OCI-LY1 (cell line): ENCODE measurements at regions not wholly inside any gene's neighbourhood (a gene's known extent, or its start where the extent isn't known, plus 50 kb on each side); places are given as distances from the start of the nearest gene placed in this dataset.

ENCODE experiments used
- H2AFZ ChIP-seq: fragments of 200-600 bp; sonication (generic), shearing (Covaris generic); 2 replicates; pipeline ENCODE4 v1.6.0; 2014; ENCODE audit warnings: antibody characterized with exemption, mild to moderate bottlenecking, low read length
- H3F3A ChIP-seq: fragments of 200-600 bp; sonication (generic), shearing (Covaris generic); 2 replicates; pipeline ENCODE4 v1.6.0; 2014; ENCODE audit warnings: mild to moderate bottlenecking, antibody characterized with exemption, low read length, moderate library complexity; ENCODE audit not compliant: insufficient read depth
- H3K27ac ChIP-seq: fragments of 200-600 bp; sonication (generic); 2 replicates; pipeline ENCODE4 v1.5.1; 2014; ENCODE audit warnings: low read length, mixed run types, mild to moderate bottlenecking, low read depth; ENCODE audit not compliant: poor library complexity, severe bottlenecking
- H3K27me3 ChIP-seq: fragments of 200-600 bp; sonication (generic); 2 replicates; pipeline ENCODE4 v1.6.0; 2014; ENCODE audit warnings: antibody characterized with exemption, mild to moderate bottlenecking, low read length, moderate library complexity; ENCODE audit not compliant: insufficient read depth
- H3K36me3 ChIP-seq: fragments of 200-600 bp; sonication (generic); 2 replicates; pipeline ENCODE4 v1.6.1; 2014; ENCODE audit warnings: mild to moderate bottlenecking, antibody characterized with exemption, low read length, moderate library complexity, mixed read lengths; ENCODE audit not compliant: insufficient read depth
- H3K4me1 ChIP-seq: fragments of 200-600 bp; sonication (generic); 2 replicates; pipeline ENCODE4 v1.5.1; 2014; ENCODE audit warnings: mild to moderate bottlenecking, low read length, moderate library complexity; ENCODE audit not compliant: insufficient read depth, severe bottlenecking
- H3K4me2 ChIP-seq: fragments of 200-600 bp; sonication (generic), shearing (Covaris generic); 2 replicates; pipeline ENCODE4 v1.6.1; 2014; ENCODE audit warnings: low read length
- H3K4me3 ChIP-seq: fragments of 200-600 bp; sonication (generic); 2 replicates; pipeline ENCODE4 v1.5.1; 2014; ENCODE audit warnings: low read length, low read depth, mild to moderate bottlenecking, mixed read lengths; ENCODE audit not compliant: poor library complexity, severe bottlenecking
- H3K79me2 ChIP-seq: fragments of 200-600 bp; shearing (Covaris generic); 2 replicates; pipeline ENCODE4 v1.6.1; 2016; ENCODE audit warnings: mixed run types, low read length, mixed read lengths; ENCODE audit not compliant: insufficient read depth
- H3K9ac ChIP-seq: fragments of 200-600 bp; sonication (generic), shearing (Covaris generic); 2 replicates; pipeline ENCODE4 v1.6.1; 2014; ENCODE audit warnings: mild to moderate bottlenecking, low read length, mixed read lengths
- H3K9me2 ChIP-seq: fragments of 200-600 bp; sonication (generic), shearing (Covaris generic); 2 replicates; pipeline ENCODE4 v1.6.1; 2014; ENCODE audit warnings: low read depth, mild to moderate bottlenecking, low read length, mixed read lengths
- H3K9me3 ChIP-seq: fragments of 200-600 bp; shearing (Covaris generic); 2 replicates; pipeline ENCODE4 v1.6.1; 2014; ENCODE audit warnings: low read length, mixed read lengths
- H4K20me1 ChIP-seq: fragments of 200-600 bp; sonication (generic), shearing (Covaris generic); 2 replicates; pipeline ENCODE4 v1.6.0; 2016; ENCODE audit warnings: mild to moderate bottlenecking, low read length; ENCODE audit not compliant: insufficient read depth
- EZH2 ChIP-seq: fragments of 200-600 bp; sonication (generic), shearing (Covaris generic); IDR thresholded peaks from 2 replicates; pipeline ENCODE4 v1.8.0; 2017; ENCODE audit warnings: borderline replicate concordance, mixed run types, mild to moderate bottlenecking, antibody characterized with exemption, low read length, moderate library complexity, mixed read lengths
- TF ChIP-seq, protein P1 (sequence below): fragments of 200-600 bp; sonication (generic), shearing (Covaris generic); IDR thresholded peaks from 2 replicates; pipeline ENCODE4 v1.5.1; 2017; ENCODE audit warnings: mild to moderate bottlenecking, antibody characterized with exemption, low read length, moderate library complexity, mixed read lengths

DNA sequence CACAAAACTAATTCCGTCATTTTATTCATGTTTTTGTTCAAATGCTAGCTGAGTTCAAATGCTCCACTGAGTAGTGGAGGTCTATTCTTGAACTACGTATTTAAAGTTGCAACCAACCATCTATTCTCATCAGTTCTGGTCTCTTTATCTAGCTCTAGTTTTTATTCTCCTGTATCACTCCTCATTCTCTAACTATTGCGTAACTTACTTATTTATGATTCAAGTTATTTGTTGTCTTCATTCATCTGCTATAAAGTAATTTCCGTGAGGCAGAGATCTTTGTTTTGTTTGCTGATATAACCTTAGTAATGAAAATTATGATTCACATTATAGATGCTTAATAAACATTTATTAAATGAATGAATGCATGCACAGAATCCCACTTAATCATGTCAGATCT, 221.6 kb upstream of the ASCC3 start:
- no peaks in the 10 kb centered on the region for H3F3A ChIP-seq
- no peak overlapping the region for H3K4me3 ChIP-seq
- TF ChIP-seq, protein P1, sequence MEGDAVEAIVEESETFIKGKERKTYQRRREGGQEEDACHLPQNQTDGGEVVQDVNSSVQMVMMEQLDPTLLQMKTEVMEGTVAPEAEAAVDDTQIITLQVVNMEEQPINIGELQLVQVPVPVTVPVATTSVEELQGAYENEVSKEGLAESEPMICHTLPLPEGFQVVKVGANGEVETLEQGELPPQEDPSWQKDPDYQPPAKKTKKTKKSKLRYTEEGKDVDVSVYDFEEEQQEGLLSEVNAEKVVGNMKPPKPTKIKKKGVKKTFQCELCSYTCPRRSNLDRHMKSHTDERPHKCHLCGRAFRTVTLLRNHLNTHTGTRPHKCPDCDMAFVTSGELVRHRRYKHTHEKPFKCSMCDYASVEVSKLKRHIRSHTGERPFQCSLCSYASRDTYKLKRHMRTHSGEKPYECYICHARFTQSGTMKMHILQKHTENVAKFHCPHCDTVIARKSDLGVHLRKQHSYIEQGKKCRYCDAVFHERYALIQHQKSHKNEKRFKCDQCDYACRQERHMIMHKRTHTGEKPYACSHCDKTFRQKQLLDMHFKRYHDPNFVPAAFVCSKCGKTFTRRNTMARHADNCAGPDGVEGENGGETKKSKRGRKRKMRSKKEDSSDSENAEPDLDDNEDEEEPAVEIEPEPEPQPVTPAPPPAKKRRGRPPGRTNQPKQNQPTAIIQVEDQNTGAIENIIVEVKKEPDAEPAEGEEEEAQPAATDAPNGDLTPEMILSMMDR: no peak
- TF ChIP-seq EZH2: no peak

DNA sequence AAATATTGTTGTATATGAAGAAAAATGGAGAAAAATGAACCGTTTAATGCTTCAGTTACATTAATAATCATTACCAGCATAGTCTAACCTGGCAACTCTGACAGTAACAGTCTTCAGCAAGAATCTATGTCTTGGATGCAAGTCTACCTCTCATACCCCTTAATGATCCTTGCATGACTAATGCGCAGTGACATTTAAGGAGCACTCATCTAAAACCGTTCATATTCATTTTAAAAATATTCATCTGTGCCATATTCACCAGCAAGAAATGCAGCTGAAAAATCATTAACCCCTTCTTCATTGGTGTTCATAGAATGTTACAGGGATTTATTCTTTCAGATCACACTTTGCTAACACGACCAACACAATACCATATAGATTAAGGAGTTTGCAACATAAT, 227.2 kb upstream of the ASCC3 start:
- no peaks in the 10 kb centered on the region for H3K9me2 ChIP-seq
- H3K27ac ChIP-seq: no peak overlapping the region
- H3K4me2 ChIP-seq: no peak overlapping the region
- no peaks in the 10 kb centered on the region for H4K20me1 ChIP-seq
- H3K4me1 ChIP-seq: no peaks in the 10 kb centered on the region
- no peak overlapping the region for H2AFZ ChIP-seq
- no peaks in the 10 kb centered on the region for H3K79me2 ChIP-seq
- no peaks in the 10 kb centered on the region for H3K9me3 ChIP-seq
- no peak for TF ChIP-seq EZH2
- TF ChIP-seq, protein P1: no peak
- no peaks in the 10 kb centered on the region for H3K27me3 ChIP-seq
- H3K9ac ChIP-seq: no peak overlapping the region
- H3K4me3 ChIP-seq: no peak overlapping the region
- no peaks in the 10 kb centered on the region for H3K36me3 ChIP-seq
- H3F3A ChIP-seq: no peaks in the 10 kb centered on the region

More for the DNA sequence above, 221.6 kb upstream of the ASCC3 start:
- Histone ChIP-seq H3K27me3 (no peaks in the 10 kb centered on the region), H3K9ac (no peak overlapping the region), H3K27ac (no peak overlapping the region), H3K9me3 (0 out of 2 replicates have a peak, but pooled peaks cover 3% of the 10 kb centered on the region), H3K4me2 (no peak overlapping the region), H3K4me1 (no peaks in the 10 kb centered on the region), H4K20me1 (no peaks in the 10 kb centered on the region), H3K36me3 (no peaks in the 10 kb centered on the region), H3K79me2 (no peaks in the 10 kb centered on the region), H3K9me2 (no peaks in the 10 kb centered on the region), H2AFZ (no peak overlapping the region)

DNA sequence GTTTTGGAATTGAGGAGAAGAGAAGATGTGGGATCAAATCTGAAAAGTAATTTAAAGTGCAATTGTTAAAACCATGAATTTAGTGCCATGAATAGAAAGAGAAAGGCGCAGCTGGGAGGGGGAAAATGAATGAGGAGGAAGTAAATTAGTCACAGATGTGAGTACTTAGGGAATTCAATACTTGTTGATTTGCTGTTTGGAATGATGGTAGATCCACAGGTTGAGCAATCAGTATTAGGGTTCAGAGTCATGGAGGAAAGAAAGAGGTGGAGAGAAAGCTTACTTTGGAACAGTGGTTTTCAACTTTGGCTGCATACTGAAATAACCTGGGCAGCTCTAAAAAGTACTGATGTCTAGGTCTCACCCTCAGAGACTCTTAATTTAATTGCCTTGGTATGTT, 229.7 kb upstream of the ASCC3 start:
- H3K4me1 ChIP-seq: no peaks in the 10 kb centered on the region
- no peak overlapping the region for H2AFZ ChIP-seq
- no peaks in the 10 kb centered on the region for H3K9me3 ChIP-seq
- no peak overlapping the region for H3K9ac ChIP-seq
- H3K27ac ChIP-seq: no peak overlapping the region
- no peaks in the 10 kb centered on the region for H3F3A ChIP-seq
- no peaks in the 10 kb centered on the region for H3K9me2 ChIP-seq
- H3K36me3 ChIP-seq: no peaks in the 10 kb centered on the region
- no peaks in the 10 kb centered on the region for H3K79me2 ChIP-seq
- H3K4me2 ChIP-seq: no peak overlapping the region
- TF ChIP-seq, protein P1: no peak
- TF ChIP-seq EZH2: no peak
- H3K4me3 ChIP-seq: no peak overlapping the region
- no peaks in the 10 kb centered on the region for H3K27me3 ChIP-seq
- no peaks in the 10 kb centered on the region for H4K20me1 ChIP-seq
